Smooth muscle cell (in vitro differentiated cells): ENCODE measurements at regions not wholly inside any gene's neighbourhood (a gene's known extent, or its start where the extent isn't known, plus 50 kb on each side); places are given as distances from the start of the nearest gene placed in this dataset.

Experiments used
- DNase-seq: peaks from one replicate; lab custom pipeline; 2025; ENCODE audit not compliant: unreplicated experiment; lab: John Stamatoyannopoulos, UW
- H2AFZ ChIP-seq: fragments of 200-600 bp; sonication (generic); 2 replicates; pipeline ENCODE4 v1.6.0; 2016; ENCODE audit warnings: antibody characterized with exemption, low read depth, mild to moderate bottlenecking
- H3F3A ChIP-seq: fragments of 200-600 bp; sonication (generic); 2 replicates; pipeline ENCODE4 v1.6.0; 2017; ENCODE audit warnings: antibody characterized with exemption, low read depth
- H3K27ac ChIP-seq: fragments of 200-600 bp; sonication (generic); 2 replicates; pipeline ENCODE4 v1.5.1; 2016; ENCODE audit warnings: low read depth, mild to moderate bottlenecking
- H3K27me3 ChIP-seq: fragments of 200-600 bp; sonication (generic); 2 replicates; pipeline ENCODE4 v1.6.1; 2016; ENCODE audit warnings: low read depth, mild to moderate bottlenecking
- H3K36me3 ChIP-seq: fragments of 200-600 bp; sonication (generic); 2 replicates; pipeline ENCODE4 v1.5.1; 2016; ENCODE audit warnings: low read depth
- H3K4me1 ChIP-seq: fragments of 200-600 bp; sonication (generic); 2 replicates; pipeline ENCODE4 v1.5.1; 2016; ENCODE audit warnings: low read depth
- H3K4me2 ChIP-seq: fragments of 200-600 bp; sonication (generic); 2 replicates; pipeline ENCODE4 v1.6.0; 2016; ENCODE audit warnings: mild to moderate bottlenecking
- H3K4me3 ChIP-seq: fragments of 200-600 bp; sonication (generic); 2 replicates; pipeline ENCODE4 v1.5.1; 2016; ENCODE audit warnings: mild to moderate bottlenecking
- H3K79me2 ChIP-seq: fragments of 200-600 bp; sonication (generic); 2 replicates; pipeline ENCODE4 v1.6.0; 2016; ENCODE audit warnings: low read depth, mild to moderate bottlenecking
- H3K9ac ChIP-seq: fragments of 200-600 bp; sonication (generic); 2 replicates; pipeline ENCODE4 v1.6.0; 2016; ENCODE audit warnings: low read depth
- H3K9me3 ChIP-seq: fragments of 200-600 bp; sonication (generic); replicated peaks from 2 replicates; pipeline ENCODE4 v1.5.1; 2016; ENCODE audit warnings: low read depth
- H4K20me1 ChIP-seq: fragments of 200-600 bp; sonication (generic); 2 replicates; pipeline ENCODE4 v1.6.0; 2016; ENCODE audit warnings: low read depth
- WGBS: methylation state at CpG from one replicate; pipeline ENCODE4 v1.1.7; 2016; ENCODE audit warnings: low lambda C conversion rate; 5-methylcytosine and 5-hydroxymethylcytosine counted together
- TF ChIP-seq, protein P1 (sequence below): fragments of 200-600 bp; sonication (generic); IDR thresholded peaks from 2 replicates; pipeline ENCODE4 v1.5.1; 2017; ENCODE audit warnings: borderline replicate concordance, mild to moderate bottlenecking, antibody characterized with exemption; ENCODE audit not compliant: insufficient read depth, poor library complexity, severe bottlenecking

DNA sequence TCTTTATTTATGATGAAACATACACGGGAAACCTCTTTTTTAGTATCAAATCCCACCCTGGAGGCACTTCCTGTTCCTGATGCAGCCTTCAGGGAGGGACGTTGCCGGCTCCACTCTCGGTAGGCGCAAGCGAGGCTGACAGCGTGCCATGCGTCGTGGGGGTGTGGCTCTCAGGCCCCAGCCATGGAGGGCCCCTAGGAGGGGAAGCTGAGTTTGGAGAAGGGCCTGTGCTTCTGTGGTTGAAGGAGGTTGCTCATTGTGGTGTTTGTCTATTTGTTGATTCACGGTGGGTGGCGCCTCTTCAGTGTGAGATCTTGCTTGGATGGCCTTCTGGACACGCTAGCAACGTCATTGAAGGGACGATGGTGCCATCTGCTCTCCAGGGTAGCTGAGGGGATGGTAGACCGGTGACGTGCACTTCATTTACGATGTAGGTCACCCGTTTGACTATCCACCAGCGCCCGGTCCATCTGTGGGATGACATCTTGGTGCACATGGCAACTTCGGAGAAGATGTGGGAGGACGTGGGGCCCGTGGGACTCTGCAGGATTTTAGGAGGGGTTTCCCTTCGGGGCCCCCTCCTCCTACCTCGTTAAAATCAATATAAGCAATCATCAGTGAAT, 126.3 kb upstream of the RTL1 start:
- Histone ChIP-seq H2AFZ (no peak overlapping the region), H3K9me3 (no peaks in the 10 kb centered on the region), H3K36me3 (no peaks in the 10 kb centered on the region), H3K79me2 (no peaks in the 10 kb centered on the region), H3K4me1 (no peaks in the 10 kb centered on the region), H3K27ac (no peak overlapping the region), H4K20me1 (no peaks in the 10 kb centered on the region), H3K9ac (no peak overlapping the region), H3K27me3 (no peaks in the 10 kb centered on the region), H3K4me2 (no peak overlapping the region), H3F3A (no peaks in the 10 kb centered on the region), H3K4me3 (no peak overlapping the region)
- 94% methylated on average over 25 of the region's 25 CpGs for WGBS
- no peak for DNase-seq
- TF ChIP-seq, protein P1, sequence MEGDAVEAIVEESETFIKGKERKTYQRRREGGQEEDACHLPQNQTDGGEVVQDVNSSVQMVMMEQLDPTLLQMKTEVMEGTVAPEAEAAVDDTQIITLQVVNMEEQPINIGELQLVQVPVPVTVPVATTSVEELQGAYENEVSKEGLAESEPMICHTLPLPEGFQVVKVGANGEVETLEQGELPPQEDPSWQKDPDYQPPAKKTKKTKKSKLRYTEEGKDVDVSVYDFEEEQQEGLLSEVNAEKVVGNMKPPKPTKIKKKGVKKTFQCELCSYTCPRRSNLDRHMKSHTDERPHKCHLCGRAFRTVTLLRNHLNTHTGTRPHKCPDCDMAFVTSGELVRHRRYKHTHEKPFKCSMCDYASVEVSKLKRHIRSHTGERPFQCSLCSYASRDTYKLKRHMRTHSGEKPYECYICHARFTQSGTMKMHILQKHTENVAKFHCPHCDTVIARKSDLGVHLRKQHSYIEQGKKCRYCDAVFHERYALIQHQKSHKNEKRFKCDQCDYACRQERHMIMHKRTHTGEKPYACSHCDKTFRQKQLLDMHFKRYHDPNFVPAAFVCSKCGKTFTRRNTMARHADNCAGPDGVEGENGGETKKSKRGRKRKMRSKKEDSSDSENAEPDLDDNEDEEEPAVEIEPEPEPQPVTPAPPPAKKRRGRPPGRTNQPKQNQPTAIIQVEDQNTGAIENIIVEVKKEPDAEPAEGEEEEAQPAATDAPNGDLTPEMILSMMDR = no peak

DNA sequence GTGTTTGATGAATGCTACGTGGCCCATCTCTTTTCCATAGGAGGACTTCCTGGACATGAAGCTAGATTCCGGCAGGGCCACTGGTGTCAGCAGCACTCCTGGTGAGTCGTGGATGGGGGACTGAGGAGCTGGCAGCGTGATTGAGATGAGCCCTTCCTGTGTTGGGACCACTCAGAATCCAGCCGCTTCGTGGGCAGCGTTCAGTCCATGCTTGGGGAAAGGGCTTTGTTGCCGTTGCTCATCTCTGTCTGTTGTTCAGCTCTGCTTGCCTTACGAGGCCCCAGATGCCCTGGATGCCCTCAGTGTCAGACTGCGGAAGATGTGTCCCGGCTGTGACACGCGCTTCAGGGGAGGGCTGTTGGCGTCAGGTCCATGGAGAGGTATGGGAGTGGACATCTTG, 127.1 kb upstream of the RTL1 start:
- 95% methylated on average over 14 of the region's 14 CpGs for WGBS
- Histone ChIP-seq H3K4me2 (no peak overlapping the region), H3F3A (no peaks in the 10 kb centered on the region), H3K9me3 (no peaks in the 10 kb centered on the region), H3K4me1 (no peaks in the 10 kb centered on the region), H3K9ac (no peak overlapping the region), H3K4me3 (no peak overlapping the region), H2AFZ (no peak overlapping the region), H4K20me1 (no peaks in the 10 kb centered on the region), H3K27me3 (no peaks in the 10 kb centered on the region), H3K27ac (no peak overlapping the region), H3K36me3 (no peaks in the 10 kb centered on the region), H3K79me2 (no peaks in the 10 kb centered on the region)
- no peak for DNase-seq
- TF ChIP-seq, protein P1 = no peak

- Histone ChIP-seq H3K9ac (no peak overlapping the region), H3K27me3 (no peaks in the 10 kb centered on the region), H3K4me2 (no peak overlapping the region), H3K79me2 (no peaks in the 10 kb centered on the region), H3K4me1 (no peaks in the 10 kb centered on the region), H3K9me3 (no peaks in the 10 kb centered on the region), H2AFZ (no peak overlapping the region), H3K27ac (no peak overlapping the region), H3F3A (no peaks in the 10 kb centered on the region), H3K36me3 (no peaks in the 10 kb centered on the region), H3K4me3 (no peak overlapping the region), H4K20me1 (no peaks in the 10 kb centered on the region)
- WGBS = 95% methylated on average over 14 of the region's 14 CpGs
- TF ChIP-seq, protein P1 = no peak
- DNase-seq = no peak
Measured at GRCh38 chr14:101031186-101031585, 127.7 kb upstream of the RTL1 start.

- H4K20me1 ChIP-seq = no peaks in the 10 kb centered on the region
- H3F3A ChIP-seq = no peaks in the 10 kb centered on the region
- H3K9me3 ChIP-seq = no peaks in the 10 kb centered on the region
- H3K27me3 ChIP-seq = no peaks in the 10 kb centered on the region
- H3K4me2 ChIP-seq = no peak overlapping the region
- 94% methylated on average over 17 of the region's 17 CpGs for WGBS
- H3K4me1 ChIP-seq = no peaks in the 10 kb centered on the region
- no peaks in the 10 kb centered on the region for H3K36me3 ChIP-seq
- H3K4me3 ChIP-seq = no peak overlapping the region
- H3K27ac ChIP-seq = no peak overlapping the region
- no peak for DNase-seq
- H3K79me2 ChIP-seq = no peaks in the 10 kb centered on the region
- no peak overlapping the region for H3K9ac ChIP-seq
- TF ChIP-seq, protein P1 = no peak
- H2AFZ ChIP-seq = no peak overlapping the region
Measured at GRCh38 chr14:101031721-101032120, 128.2 kb upstream of the RTL1 start.
